Esophagus squamous epithelium (tissue), 4 donors: ENCODE measurements at regions not wholly inside any gene's neighbourhood (a gene's known extent, or its start where the extent isn't known, plus 50 kb on each side); places are given as distances from the start of the nearest gene placed in this dataset.

ENCODE experiments used
- CTCF ChIP-seq, 6 experiments: fragments of 450-650 bp in 4 of 6; fragments of 200-600 bp in 2 of 6; sonication (generic) in 2 of 6; IDR thresholded peaks; one replicate each; pipeline ENCODE4 v1.5.1; 2016 to 2019; ENCODE audit warnings: antibody characterized with exemption in 6 of 6, mild to moderate bottlenecking in 4 of 6, moderate library complexity in 4 of 6
- POLR2A ChIP-seq, 4 donors: fragments of 450-650 bp; IDR thresholded peaks; one replicate each; pipeline ENCODE4 v1.6.1; 2017; ENCODE audit warnings: antibody characterized with exemption in 4 of 4, mild to moderate bottlenecking in 4 of 4, moderate library complexity in 3 of 4

GRCh38 chr22:22733881-22734373 is 89.5 kb downstream of the GGTLC2 start:
- TF ChIP-seq CTCF (IDR thresholded peaks at IDR 0.05) = no peak
- TF ChIP-seq POLR2A (IDR thresholded peaks at IDR 0.05) = no peak
